IMR-90 (cell line): ENCODE measurements at regions not wholly inside any gene's neighbourhood (a gene's known extent, or its start where the extent isn't known, plus 50 kb on each side); places are given as distances from the start of the nearest gene placed in this dataset.

Experiments
- ATAC-seq: fragments of 200-7000 bp; cut with Tn5 transposase; 2 replicates; pipeline ENCODE4 v1.9.1; 2020; ENCODE audit warnings: low read depth, mild to moderate bottlenecking, moderate library complexity
- BruUV-seq: library from RNA; stranded (reverse); fragments of 400-500 nt; replicated peaks from 2 replicates; lab custom pipeline; 2021; lab: Mats Ljungman, UMichigan
- CTCF ChIA-PET: fragments of 300-600 bp; formaldehyde crosslinking; extraction: SDS; loops from one replicate; lab custom pipeline; 2021; ENCODE audit warnings: antibody characterized with exemption; lab: Yijun Ruan, JAX
- POLR2A ChIA-PET: fragments of 300-600 bp; sonication (Branson Sonifier 250); formaldehyde crosslinking; loops from one replicate; lab custom pipeline; 2022; ENCODE audit warnings: antibody characterized with exemption; ENCODE audit not compliant: unreplicated experiment; lab: Charles Lee
- DNase-seq: peaks from one replicate; pipeline ENCODE4 v3.0.0; 2013
- H2AFZ ChIP-seq: replicated peaks from 2 replicates; pipeline ENCODE3; 2013; ENCODE audit warnings: low read length, mild to moderate bottlenecking; ENCODE audit not compliant: poor library complexity
- H2AK5ac ChIP-seq: 2 replicates; pipeline ENCODE4 v1.6.1; 2013; ENCODE audit warnings: low read depth, low read length, inconsistent platforms
- H2AK9ac ChIP-seq: replicated peaks from 2 replicates; pipeline ENCODE3; 2013; ENCODE audit warnings: mild to moderate bottlenecking, low read depth, low read length, moderate library complexity; ENCODE audit not compliant: poor library complexity
- H2BK120ac ChIP-seq: 2 replicates; pipeline ENCODE4 v1.6.1; 2013; ENCODE audit warnings: low read depth, low read length, inconsistent platforms
- H2BK15ac ChIP-seq: 3 replicates; pipeline ENCODE4 v1.6.1; 2013; ENCODE audit warnings: low read depth, low read length, inconsistent platforms
- H2BK20ac ChIP-seq: 2 replicates; pipeline ENCODE4 v1.6.1; 2013; ENCODE audit warnings: low read depth, mild to moderate bottlenecking, inconsistent platforms, low read length, moderate library complexity
- H2BK5ac ChIP-seq: 2 replicates; pipeline ENCODE4 v1.6.1; 2013; ENCODE audit warnings: mild to moderate bottlenecking, low read depth, low read length, inconsistent platforms; ENCODE audit not compliant: poor library complexity, severe bottlenecking
- H3K14ac ChIP-seq: replicated peaks from 2 replicates; pipeline ENCODE4 v1.6.1; 2013; ENCODE audit warnings: low read depth, low read length, inconsistent platforms
- H3K18ac ChIP-seq: 2 replicates; pipeline ENCODE4 v1.6.1; 2013; ENCODE audit warnings: low read depth, low read length, control low read depth
- H3K23ac ChIP-seq: 2 replicates; pipeline ENCODE4 v1.6.1; 2013; ENCODE audit warnings: low read depth, low read length, inconsistent platforms
- H3K27ac ChIP-seq: 2 replicates; pipeline ENCODE4 v1.5.1; 2013; ENCODE audit warnings: mild to moderate bottlenecking, control low read depth, low read length; ENCODE audit not compliant: insufficient read depth
- H3K27me3 ChIP-seq: 2 replicates; pipeline ENCODE4 v1.6.1; 2013; ENCODE audit warnings: low read length; ENCODE audit not compliant: control insufficient read depth, insufficient read depth
- H3K36me3 ChIP-seq: 2 replicates; pipeline ENCODE4 v1.6.1; 2013; ENCODE audit warnings: low read length, mixed read lengths; ENCODE audit not compliant: control insufficient read depth, insufficient read depth
- H3K4ac ChIP-seq: 2 replicates; pipeline ENCODE4 v1.6.1; 2013; ENCODE audit warnings: low read depth, low read length, inconsistent platforms
- H3K4me1 ChIP-seq: 2 replicates; pipeline ENCODE4 v1.6.1; 2013; ENCODE audit warnings: low read length, mixed read lengths; ENCODE audit not compliant: control insufficient read depth, insufficient read depth
- H3K4me2 ChIP-seq: 2 replicates; pipeline ENCODE4 v1.6.1; 2013; ENCODE audit warnings: low read depth, mild to moderate bottlenecking, control low read depth, low read length, moderate library complexity
- H3K4me3 ChIP-seq: 2 replicates; pipeline ENCODE4 v1.5.1; 2013; ENCODE audit warnings: low read depth, mild to moderate bottlenecking, control low read depth, low read length, moderate library complexity; ENCODE audit not compliant: insufficient read depth
- H3K56ac ChIP-seq: 2 replicates; pipeline ENCODE4 v1.6.1; 2013; ENCODE audit warnings: low read length, inconsistent platforms; ENCODE audit not compliant: insufficient read depth; ENCODE audit errors: extremely low read depth
- H3K79me1 ChIP-seq, 2 experiments: 2 replicates each; pipeline ENCODE4 v1.6.1; 2013; ENCODE audit warnings: low read length in 2 of 2, inconsistent platforms in 1 of 2, low read depth in 1 of 2
- H3K9ac ChIP-seq: 2 replicates; pipeline ENCODE4 v1.6.1; 2013; ENCODE audit warnings: low read depth, low read length, control low read depth
- H3K9me1 ChIP-seq: 2 replicates; pipeline ENCODE4 v1.6.1; 2013; ENCODE audit warnings: low read length, inconsistent platforms; ENCODE audit not compliant: insufficient read depth
- H3K9me3 ChIP-seq: 2 replicates; pipeline ENCODE4 v1.6.1; 2013; ENCODE audit warnings: low read length; ENCODE audit not compliant: control insufficient read depth, insufficient read depth
- H4K20me1 ChIP-seq: 2 replicates; pipeline ENCODE4 v1.6.1; 2013; ENCODE audit warnings: low read length, inconsistent platforms; ENCODE audit not compliant: insufficient read depth
- H4K5ac ChIP-seq: 2 replicates; pipeline ENCODE4 v1.6.1; 2013; ENCODE audit warnings: mild to moderate bottlenecking, low read depth, low read length, control low read depth
- H4K8ac ChIP-seq, 2 experiments: 2 replicates each; pipeline ENCODE4 v1.6.1; 2013; ENCODE audit warnings: low read depth in 2 of 2, low read length in 2 of 2, control low read depth in 1 of 2, inconsistent platforms in 1 of 2
- H4K91ac ChIP-seq: 2 replicates; pipeline ENCODE4 v1.6.1; 2013; ENCODE audit warnings: low read depth, low read length, inconsistent platforms; ENCODE audit not compliant: insufficient read depth
- MAFK ChIP-seq: IDR thresholded peaks from 2 replicates; pipeline ENCODE4 v1.6.1; 2012; ENCODE audit warnings: low read depth, low read length, improper control_type of control experiment
- WGBS, 2 experiments: methylation state at CpG; one replicate each; pipeline versions ENCODE4 v1.1.5 to v1.1.7; 2013; ENCODE audit warnings: missing lambda C conversion rate in 2 of 2; ENCODE audit not compliant: insufficient read length in 1 of 2; ENCODE audit errors: extremely low coverage in 2 of 2; 5-methylcytosine and 5-hydroxymethylcytosine counted together
- dilution Hi-C: fragments of 300-500 bp; cut with HindIII; formaldehyde crosslinking; loops from one replicate; pipeline ENCODE4 v1.14.3; 2018; ENCODE audit warnings: low sequenced_read_pairs; ENCODE audit not compliant: unreplicated experiment
- in situ Hi-C: fragments of 300-500 bp; cut with MboI; formaldehyde crosslinking; loops from 3 replicates; pipeline ENCODE4 v1.14.3; 2019; ENCODE audit warnings: low sequenced_read_pairs, inconsistent platforms, mixed read lengths
- intact Hi-C: fragments of 100-400 bp; cut with micrococcal nuclease; formaldehyde crosslinking; loops from 2 replicates; pipeline ENCODE4 v1.10.0; 2022

GRCh38 chr1:182227864-182228547, 163.6 kb downstream of the GLUL start:
- Histone ChIP-seq H3K27me3 (no peaks in the 10 kb centered on the region), H2AK9ac (no peak overlapping the region), H2BK20ac (no peak overlapping the region), H3K18ac (no peak overlapping the region), H3K14ac (no peak overlapping the region), H3K56ac (no peak overlapping the region), H2AFZ (no peak overlapping the region), H3K4me3 (no peak overlapping the region), H3K4me1 (no peaks in the 10 kb centered on the region), H3K9me3 (no peaks in the 10 kb centered on the region), H2BK5ac (no peak overlapping the region), H3K23ac (no peak overlapping the region), H4K5ac (no peak overlapping the region), H3K4me2 (no peak overlapping the region), H3K27ac (no peak overlapping the region), H2BK15ac (no peak overlapping the region), H4K20me1 (no peaks in the 10 kb centered on the region), H2BK120ac (no peak overlapping the region), H4K8ac (no peak overlapping the region), H4K91ac (no peak overlapping the region), H3K9me1 (no peaks in the 10 kb centered on the region), H3K36me3 (no peaks in the 10 kb centered on the region), H3K4ac (no peak overlapping the region), H2AK5ac (no peak overlapping the region), H3K9ac (no peak overlapping the region), H3K79me1 (no peaks in the 10 kb centered on the region)
- intact Hi-C loops (no loop called here), in situ Hi-C loops (no loop called here), dilution Hi-C loops (no loop called here)
- no CpG with 5 or more reads among the region's 4 CpGs for WGBS, 2 experiments
- DNase-seq = no peak
- CTCF ChIA-PET = interaction anchor here (0.6 kb wide), 1 partner anchor 134 kb away, joined by 4 read pairs; no protein-coding TSS in a partner anchor
- POLR2A ChIA-PET = no interaction called here
- no TSS peak for BruUV-seq
- ATAC-seq = no peak
- TF ChIP-seq MAFK = no peak
